ENCODE measurements at regions not wholly inside any gene's neighbourhood (a gene's known extent, or its start where the extent isn't known, plus 50 kb on each side); places are given as distances from the start of the nearest gene placed in this dataset.
A peak's percentile ranks its signal among the peaks of the same experiment; 100 is the strongest.

DNA sequence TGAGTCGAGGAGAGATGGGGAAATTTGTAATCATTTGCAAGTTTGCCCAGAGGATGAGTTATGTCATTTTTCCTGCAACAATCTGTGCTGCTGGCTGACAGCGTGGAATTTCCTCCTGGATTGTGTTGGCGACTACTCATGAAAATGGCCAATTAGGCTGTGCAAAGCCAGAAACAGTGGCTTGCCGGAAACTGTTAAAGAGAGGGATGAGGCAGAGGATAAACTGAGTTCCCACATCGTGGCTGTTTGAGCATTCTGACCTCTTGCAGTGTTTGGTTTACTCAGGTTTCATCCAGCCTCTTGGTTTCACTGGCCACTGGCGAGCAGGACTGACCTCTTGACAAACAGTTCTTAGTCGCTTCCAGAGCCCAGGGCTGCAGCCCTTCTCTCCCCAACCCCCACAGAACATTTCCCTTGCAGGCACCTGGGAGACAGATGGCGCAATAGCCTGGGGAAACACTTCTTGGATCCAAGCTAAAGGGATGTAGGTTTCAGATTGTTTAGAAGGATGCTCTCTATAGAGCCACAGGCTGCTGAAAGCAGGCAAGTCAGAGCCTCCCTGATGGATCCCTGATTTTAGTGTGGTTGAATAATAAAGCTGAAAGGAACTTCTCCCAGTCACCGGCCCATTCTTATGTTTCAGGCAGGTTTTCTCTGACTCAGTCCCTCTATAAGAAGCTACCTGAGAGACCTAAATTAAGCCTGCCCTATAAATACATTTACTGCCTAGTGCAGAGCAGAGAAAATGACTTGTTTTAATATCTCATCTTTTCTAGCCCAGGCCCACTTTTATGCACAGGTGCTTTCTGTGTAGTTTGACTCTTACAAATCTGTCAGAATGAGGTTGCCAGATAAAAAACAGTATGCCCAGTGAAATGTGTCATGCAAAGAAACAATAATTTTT, 92.8 kb upstream of the UBE2E1 start:
- TF ChIP-seq, protein P1, sequence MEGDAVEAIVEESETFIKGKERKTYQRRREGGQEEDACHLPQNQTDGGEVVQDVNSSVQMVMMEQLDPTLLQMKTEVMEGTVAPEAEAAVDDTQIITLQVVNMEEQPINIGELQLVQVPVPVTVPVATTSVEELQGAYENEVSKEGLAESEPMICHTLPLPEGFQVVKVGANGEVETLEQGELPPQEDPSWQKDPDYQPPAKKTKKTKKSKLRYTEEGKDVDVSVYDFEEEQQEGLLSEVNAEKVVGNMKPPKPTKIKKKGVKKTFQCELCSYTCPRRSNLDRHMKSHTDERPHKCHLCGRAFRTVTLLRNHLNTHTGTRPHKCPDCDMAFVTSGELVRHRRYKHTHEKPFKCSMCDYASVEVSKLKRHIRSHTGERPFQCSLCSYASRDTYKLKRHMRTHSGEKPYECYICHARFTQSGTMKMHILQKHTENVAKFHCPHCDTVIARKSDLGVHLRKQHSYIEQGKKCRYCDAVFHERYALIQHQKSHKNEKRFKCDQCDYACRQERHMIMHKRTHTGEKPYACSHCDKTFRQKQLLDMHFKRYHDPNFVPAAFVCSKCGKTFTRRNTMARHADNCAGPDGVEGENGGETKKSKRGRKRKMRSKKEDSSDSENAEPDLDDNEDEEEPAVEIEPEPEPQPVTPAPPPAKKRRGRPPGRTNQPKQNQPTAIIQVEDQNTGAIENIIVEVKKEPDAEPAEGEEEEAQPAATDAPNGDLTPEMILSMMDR (IDR thresholded peaks at IDR 0.05): no peak
- TF ChIP-seq POLR2A (IDR thresholded peaks at IDR 0.05): no peak
- Histone ChIP-seq H3K4me1 (no peaks in the 10 kb centered on the region), H3K27ac (no peak overlapping the region), H3K9me3 (no peaks in the 10 kb centered on the region), H3K36me3 (ENCODE audit: low read depth, missing control alignments) (no peaks in the 10 kb centered on the region), H3K27me3 (no peaks in the 10 kb centered on the region), H3K4me3 (no peak overlapping the region)
- WGBS, 2 donors: 51 to 59% methylated on average over 9 of the region's 9 CpGs
- intact Hi-C loops (cut with DNase I; ENCODE audit: low total_unique reads): no loop called here
- peak; percentile 37 for DNase-seq

DNA sequence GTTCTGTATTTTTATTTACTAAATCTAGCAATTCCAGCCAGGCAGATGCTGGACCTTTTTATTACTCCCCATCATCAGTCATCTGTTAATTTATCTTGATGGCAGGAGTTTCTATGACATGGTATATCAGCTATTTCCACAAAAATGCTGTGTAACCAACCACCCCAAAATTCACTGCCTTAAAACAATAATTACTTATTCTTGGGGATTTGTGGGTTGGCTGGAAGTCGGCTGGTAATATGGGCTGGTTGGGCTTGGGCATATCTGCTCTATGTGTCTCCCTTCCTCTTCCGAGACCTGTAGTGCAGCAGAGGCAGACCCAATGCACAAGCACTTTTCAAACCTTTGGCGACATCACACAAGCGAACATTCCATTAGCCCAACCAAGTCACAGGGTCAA, 92.1 kb upstream of the UBE2E1 start:
- Histone ChIP-seq H3K27me3 (no peaks in the 10 kb centered on the region), H3K36me3 (ENCODE audit: low read depth, missing control alignments) (no peaks in the 10 kb centered on the region), H3K4me1 (no peaks in the 10 kb centered on the region), H3K4me3 (no peak overlapping the region), H3K27ac (no peak overlapping the region), H3K9me3 (no peaks in the 10 kb centered on the region)
- intact Hi-C loops (cut with DNase I; ENCODE audit: low total_unique reads): no loop called here
- TF ChIP-seq POLR2A (IDR thresholded peaks at IDR 0.05): no peak
- TF ChIP-seq, protein P1 (IDR thresholded peaks at IDR 0.05): no peak
- 97 to 100% methylated on average over 4 of the region's 4 CpGs for WGBS, 2 donors
- no peak for DNase-seq

DNA sequence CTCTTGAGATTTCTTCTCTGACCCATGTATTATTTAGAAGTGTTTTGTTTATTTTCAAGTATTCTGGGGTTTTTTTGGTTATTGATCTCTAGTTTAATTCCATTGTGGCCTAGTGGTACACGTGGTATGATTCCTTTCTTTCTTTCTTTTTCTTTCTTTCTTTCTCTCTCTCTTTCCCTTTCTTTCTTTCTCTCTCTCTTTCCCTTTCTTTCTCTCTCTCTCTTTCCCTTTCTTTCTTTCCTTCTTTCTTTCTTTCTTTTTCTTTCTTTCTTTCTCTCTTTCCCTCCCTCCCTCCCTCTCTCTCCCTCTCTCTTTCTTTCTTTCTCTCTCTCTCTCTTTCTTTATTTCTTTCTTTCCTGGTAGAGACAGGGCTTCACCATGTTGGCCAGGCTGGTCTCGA, 85.7 kb upstream of the UBE2E1 start:
- Histone ChIP-seq H3K27ac (no peak overlapping the region), H3K27me3 (no peaks in the 10 kb centered on the region), H3K9me3 (no peaks in the 10 kb centered on the region), H3K4me1 (no peaks in the 10 kb centered on the region), H3K4me3 (no peak overlapping the region), H3K36me3 (ENCODE audit: low read depth, missing control alignments) (no peaks in the 10 kb centered on the region)
- TF ChIP-seq, protein P1 (IDR thresholded peaks at IDR 0.05): no peak
- no peak for TF ChIP-seq POLR2A (IDR thresholded peaks at IDR 0.05)
- intact Hi-C loops (cut with DNase I; ENCODE audit: low total_unique reads): no loop called here
- WGBS, 2 donors: 93 to 99% methylated on average over 2 of the region's 2 CpGs
- DNase-seq: no peak

DNA sequence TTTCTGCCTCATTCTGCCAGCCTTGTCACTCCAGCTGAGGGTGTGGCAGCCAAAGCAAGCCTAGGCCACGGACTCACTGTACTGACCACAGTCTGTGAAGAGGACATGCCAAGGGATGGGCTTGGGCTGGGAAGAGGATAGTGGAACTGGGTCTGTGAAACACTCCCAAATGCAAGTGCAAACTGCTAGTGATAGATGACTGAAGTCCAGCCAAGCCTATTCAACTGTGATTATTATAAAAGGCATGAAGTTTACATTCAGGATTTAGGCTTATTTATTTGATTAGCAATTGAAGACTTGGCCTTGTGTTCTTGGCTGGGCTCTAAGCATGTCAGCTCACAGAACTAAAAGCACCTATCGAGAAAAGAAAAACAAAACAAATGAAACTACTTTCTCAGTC, 84.9 kb upstream of the UBE2E1 start:
- 58 to 61% methylated on average over 2 of the region's 2 CpGs for WGBS, 2 donors
- Histone ChIP-seq H3K9me3 (no peaks in the 10 kb centered on the region), H3K36me3 (ENCODE audit: low read depth, missing control alignments) (no peaks in the 10 kb centered on the region), H3K4me3 (no peak overlapping the region), H3K27me3 (no peaks in the 10 kb centered on the region), H3K4me1 (no peaks in the 10 kb centered on the region), H3K27ac (no peak overlapping the region)
- no peak for TF ChIP-seq POLR2A (IDR thresholded peaks at IDR 0.05)
- TF ChIP-seq, protein P1 (IDR thresholded peaks at IDR 0.05): no peak
- intact Hi-C loops (cut with DNase I; ENCODE audit: low total_unique reads): no loop called here
- DNase-seq: no peak

DNA sequence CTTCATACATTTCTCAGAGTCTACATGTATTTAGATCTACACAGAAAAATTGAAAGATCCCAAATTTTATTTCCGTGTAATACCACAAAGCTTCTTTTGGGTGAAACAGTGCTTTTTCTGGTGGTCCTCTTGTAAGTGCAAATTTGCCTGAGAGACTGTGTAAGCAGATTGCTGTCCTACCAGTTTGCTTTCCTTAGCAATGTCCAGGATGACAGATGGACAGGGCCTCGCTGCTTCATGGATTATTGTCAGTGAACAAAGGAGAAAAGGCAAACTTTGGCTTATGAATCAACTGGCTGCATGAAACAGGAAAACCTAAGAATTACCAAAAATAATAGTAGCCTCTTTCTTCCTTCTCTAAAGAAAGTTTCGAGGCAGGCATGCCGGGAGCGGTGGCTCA, 82.6 kb upstream of the UBE2E1 start:
- peaks cover 3% of the 10 kb centered on the region for H3K4me1 ChIP-seq
- DNase-seq: no peak
- H3K4me3 ChIP-seq: no peak overlapping the region
- intact Hi-C loops (cut with DNase I; ENCODE audit: low total_unique reads): no loop called here
- TF ChIP-seq POLR2A (IDR thresholded peaks at IDR 0.05): no peak
- no peaks in the 10 kb centered on the region for H3K9me3 ChIP-seq
- H3K27me3 ChIP-seq: no peaks in the 10 kb centered on the region
- H3K36me3 ChIP-seq (ENCODE audit: low read depth, missing control alignments): no peaks in the 10 kb centered on the region
- WGBS, 2 donors: 90 to 97% methylated on average over 5 of the region's 5 CpGs
- no peak overlapping the region for H3K27ac ChIP-seq
